Sigmoid colon (tissue), 4 donors: ENCODE measurements at regions not wholly inside any gene's neighbourhood (a gene's known extent, or its start where the extent isn't known, plus 50 kb on each side); places are given as distances from the start of the nearest gene placed in this dataset.

Experiments used
- EP300 ChIP-seq, 4 donors: sonication (generic); formaldehyde crosslinking; IDR thresholded peaks; one replicate each; pipeline ENCODE4 v1.6.1; 2017; ENCODE audit warnings: antibody characterized with exemption in 4 of 4
- POLR2AphosphoS5 ChIP-seq, 4 donors: sonication (generic); formaldehyde crosslinking; IDR thresholded peaks; one replicate each; pipeline ENCODE4 v1.6.1; 2017; ENCODE audit warnings: antibody characterized with exemption in 4 of 4
- TF ChIP-seq, protein P1 (sequence below), 4 experiments: fragments of 450-650 bp in 3 of 4; fragments of 200-600 bp in 1 of 4; IDR thresholded peaks; one replicate each; pipeline ENCODE4 v1.5.1; 2016 to 2019; ENCODE audit warnings: antibody characterized with exemption in 4 of 4, mild to moderate bottlenecking in 3 of 4, moderate library complexity in 2 of 4

DNA sequence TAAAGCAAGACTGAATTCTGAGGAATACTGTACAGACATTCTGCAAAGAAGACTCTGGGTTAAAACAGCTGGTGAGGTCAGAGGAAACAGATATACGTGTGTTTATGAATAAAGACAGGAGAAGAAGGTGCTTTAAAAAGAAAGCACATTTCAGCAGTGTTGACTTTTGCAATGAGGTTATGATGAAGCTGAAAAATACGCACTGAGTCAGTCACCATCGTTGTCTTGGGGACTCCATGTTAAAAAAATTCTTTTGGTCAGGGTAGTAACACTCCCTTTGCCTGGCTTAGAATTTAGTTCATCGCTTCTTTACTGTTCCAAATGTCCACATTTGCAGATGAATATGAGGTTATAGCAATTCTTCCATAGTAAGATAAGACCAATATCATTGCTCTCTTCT, 1049.0 kb downstream of the TSN start:
- TF ChIP-seq, protein P1, sequence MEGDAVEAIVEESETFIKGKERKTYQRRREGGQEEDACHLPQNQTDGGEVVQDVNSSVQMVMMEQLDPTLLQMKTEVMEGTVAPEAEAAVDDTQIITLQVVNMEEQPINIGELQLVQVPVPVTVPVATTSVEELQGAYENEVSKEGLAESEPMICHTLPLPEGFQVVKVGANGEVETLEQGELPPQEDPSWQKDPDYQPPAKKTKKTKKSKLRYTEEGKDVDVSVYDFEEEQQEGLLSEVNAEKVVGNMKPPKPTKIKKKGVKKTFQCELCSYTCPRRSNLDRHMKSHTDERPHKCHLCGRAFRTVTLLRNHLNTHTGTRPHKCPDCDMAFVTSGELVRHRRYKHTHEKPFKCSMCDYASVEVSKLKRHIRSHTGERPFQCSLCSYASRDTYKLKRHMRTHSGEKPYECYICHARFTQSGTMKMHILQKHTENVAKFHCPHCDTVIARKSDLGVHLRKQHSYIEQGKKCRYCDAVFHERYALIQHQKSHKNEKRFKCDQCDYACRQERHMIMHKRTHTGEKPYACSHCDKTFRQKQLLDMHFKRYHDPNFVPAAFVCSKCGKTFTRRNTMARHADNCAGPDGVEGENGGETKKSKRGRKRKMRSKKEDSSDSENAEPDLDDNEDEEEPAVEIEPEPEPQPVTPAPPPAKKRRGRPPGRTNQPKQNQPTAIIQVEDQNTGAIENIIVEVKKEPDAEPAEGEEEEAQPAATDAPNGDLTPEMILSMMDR (IDR thresholded peaks at IDR 0.05): no peak
- TF ChIP-seq EP300 (IDR thresholded peaks at IDR 0.05): no peak
- TF ChIP-seq POLR2AphosphoS5 (IDR thresholded peaks at IDR 0.05): no peak
